GM12878 (cell line): ENCODE measurements at regions not wholly inside any gene's neighbourhood (a gene's known extent, or its start where the extent isn't known, plus 50 kb on each side); places are given as distances from the start of the nearest gene placed in this dataset.

Experiments
- ATAC-seq: fragments of 200-7000 bp; cut with Tn5 transposase; 3 replicates; pipeline ENCODE4 v1.9.1; 2020; ENCODE audit warnings: mild to moderate bottlenecking, moderate library complexity
- BruUV-seq: library from RNA; stranded (reverse); fragments of 400-500 nt; replicated peaks from 2 replicates; lab custom pipeline; 2021; lab: Mats Ljungman, UMichigan
- CTCF ChIA-PET: fragments of 300-600 bp; sonication (Branson Sonifier 250); formaldehyde crosslinking; extraction: SDS; loops from one replicate; lab custom pipeline; 2021; ENCODE audit warnings: inconsistent platforms; lab: Yijun Ruan, JAX
- POLR2A ChIA-PET: fragments of 350-600 bp; formaldehyde crosslinking; extraction: SDS; loops from one replicate; lab custom pipeline; 2021; ENCODE audit warnings: inconsistent platforms; lab: Charles Lee
- RAD21 ChIA-PET: fragments of 300-600 bp; sonication (Branson Sonifier 250); formaldehyde crosslinking; loops from one replicate; lab custom pipeline; 2023; ENCODE audit warnings: antibody characterized with exemption; ENCODE audit not compliant: unreplicated experiment; lab: Charles Lee
- SMC1A ChIA-PET: fragments of 300-600 bp; sonication (Branson Sonifier 250); formaldehyde crosslinking; loops from one replicate; lab custom pipeline; 2023; ENCODE audit not compliant: unreplicated experiment, uncharacterized antibody; lab: Charles Lee
- DNase-seq: peaks from one replicate; pipeline ENCODE4 v3.0.0-alpha.2; 2011; ENCODE audit warnings: low read depth, low spot score
- FAIRE-seq: peaks from 3 replicates; lab custom pipeline; 2011; peaks lifted over from hg19 to GRCh38; lab: Jason Lieb, UNC
- H2AFZ ChIP-seq: 2 replicates; pipeline ENCODE4 v1.6.0; 2011; ENCODE audit warnings: low read depth, low read length, control low read depth; ENCODE audit not compliant: control insufficient read depth
- H3K27ac ChIP-seq: 2 replicates; pipeline ENCODE4 v1.5.1; 2011; ENCODE audit warnings: control low read depth; ENCODE audit not compliant: control insufficient read depth, insufficient read depth
- H3K27me3 ChIP-seq, 2 experiments: replicated peaks in 1 of 2; 2 replicates each; pipeline versions ENCODE4 v1.6.0 to v1.6.1; 2011; ENCODE audit warnings: low read length in 1 of 2; ENCODE audit not compliant: control insufficient read depth in 2 of 2, insufficient read depth in 2 of 2
- H3K36me3 ChIP-seq, 2 experiments: 2 replicates each; pipeline ENCODE4 v1.5.1; 2011; ENCODE audit warnings: low read length in 1 of 2; ENCODE audit not compliant: control insufficient read depth in 2 of 2, insufficient read depth in 2 of 2
- H3K4me1 ChIP-seq: 2 replicates; pipeline ENCODE4 v1.6.1; 2011; ENCODE audit warnings: mild to moderate bottlenecking, low read length, moderate library complexity, mixed read lengths; ENCODE audit not compliant: control insufficient read depth, insufficient read depth
- H3K4me2 ChIP-seq: 2 replicates; pipeline ENCODE4 v1.6.0; 2011; ENCODE audit warnings: control low read depth; ENCODE audit not compliant: control insufficient read depth, insufficient read depth
- H3K4me3 ChIP-seq: fragments of 200-600 bp; sonication (generic); 2 replicates; pipeline ENCODE4 v1.5.1; 2016
- H3K79me2 ChIP-seq: 2 replicates; pipeline ENCODE4 v1.6.0; 2011; ENCODE audit warnings: low read length; ENCODE audit not compliant: control insufficient read depth, insufficient read depth
- H3K9ac ChIP-seq: 2 replicates; pipeline ENCODE4 v1.8.0; 2011; ENCODE audit warnings: low read length, control low read depth, mixed read lengths; ENCODE audit not compliant: control insufficient read depth, insufficient read depth
- H3K9me3 ChIP-seq: replicated peaks from 3 replicates; pipeline ENCODE4 v1.5.1; 2011; ENCODE audit warnings: mild to moderate bottlenecking, low read length; ENCODE audit not compliant: control insufficient read depth, insufficient read depth
- H4K20me1 ChIP-seq: 2 replicates; pipeline ENCODE4 v1.6.0; 2011; ENCODE audit not compliant: control insufficient read depth, insufficient read depth
- ATF2 ChIP-seq: IDR thresholded peaks from 2 replicates; pipeline ENCODE4 v1.6.1; 2012; ENCODE audit warnings: low read length, inconsistent platforms
- BRCA1 ChIP-seq: IDR thresholded peaks from 2 replicates; pipeline ENCODE4 v1.6.1; 2011; ENCODE audit warnings: low read depth, low read length, improper control_type of control experiment
- CREB1 ChIP-seq: IDR thresholded peaks from 2 replicates; pipeline ENCODE4 v1.6.1; 2012; ENCODE audit warnings: low read depth, mild to moderate bottlenecking, inconsistent platforms
- EGR1 ChIP-seq, 2 experiments: IDR thresholded peaks; 1 replicate in 1 of 2; 2 replicates in 1 of 2; pipeline ENCODE4 v1.6.1; 2011 to 2012; ENCODE audit warnings: low read depth in 2 of 2, low read length in 2 of 2, borderline replicate concordance in 1 of 2, mild to moderate bottlenecking in 1 of 2, moderate library complexity in 1 of 2
- ESRRA ChIP-seq: IDR thresholded peaks from 2 replicates; pipeline ENCODE4 v1.6.1; 2012; ENCODE audit warnings: mild to moderate bottlenecking, low read length, improper control_type of control experiment
- GABPA ChIP-seq: IDR thresholded peaks from 2 replicates; pipeline ENCODE4 v1.6.1; 2014; ENCODE audit warnings: antibody characterized with exemption, low read depth, mild to moderate bottlenecking, inconsistent platforms
- IRF5 ChIP-seq: fragments of 450-650 bp; IDR thresholded peaks from 2 replicates; pipeline ENCODE4 v1.6.1; 2017; ENCODE audit warnings: borderline replicate concordance
- MAX ChIP-seq: IDR thresholded peaks from 2 replicates; pipeline ENCODE4 v1.6.1; 2012; ENCODE audit warnings: low read depth, low read length, improper control_type of control experiment
- MYB ChIP-seq: fragments of 150-350 bp; IDR thresholded peaks from 2 replicates; pipeline ENCODE4 v1.6.1; 2014; ENCODE audit warnings: mild to moderate bottlenecking, low read depth, low read length, borderline replicate concordance
- PRDM15 ChIP-seq: fragments of 450-650 bp; formaldehyde crosslinking; IDR thresholded peaks from 2 replicates; pipeline ENCODE4 v1.4.0; 2020; ENCODE audit warnings: mild to moderate bottlenecking, moderate library complexity
- RUNX3 ChIP-seq: IDR thresholded peaks from 2 replicates; pipeline ENCODE4 v1.6.1; 2012; ENCODE audit warnings: low read length, inconsistent platforms
- SIX5 ChIP-seq: IDR thresholded peaks from 2 replicates; pipeline ENCODE4 v1.6.1; 2011; ENCODE audit warnings: mild to moderate bottlenecking, low read depth, low read length, moderate library complexity; ENCODE audit not compliant: severe bottlenecking
- STAT3 ChIP-seq: IDR thresholded peaks from 2 replicates; pipeline ENCODE4 v1.6.1; 2011; ENCODE audit warnings: low read depth, low read length, improper control_type of control experiment
- TARDBP ChIP-seq: IDR thresholded peaks from 2 replicates; pipeline ENCODE4 v1.6.1; 2016; ENCODE audit warnings: borderline replicate concordance
- ZBTB4 ChIP-seq: fragments of 450-650 bp; formaldehyde crosslinking; IDR thresholded peaks from 2 replicates; pipeline ENCODE4 v1.4.0; 2022; ENCODE audit warnings: mild to moderate bottlenecking, moderate library complexity
- ZNF274 ChIP-seq: IDR thresholded peaks from one replicate; pipeline ENCODE4 v1.8.0; 2011; ENCODE audit not compliant: insufficient read length, insufficient read depth
- in situ Hi-C: fragments of 300-500 bp; cut with MboI; formaldehyde crosslinking; loops from 9 replicates; pipeline ENCODE4 v1.14.3; 2018; ENCODE audit warnings: mixed read lengths
- intact Hi-C: fragments of 100-400 bp; cut with micrococcal nuclease; formaldehyde crosslinking; loops from one replicate; pipeline ENCODE4 v1.14.2; 2022; ENCODE audit not compliant: unreplicated experiment

GRCh38 chr4:100306018-100306417 is 115.8 kb upstream of the DDIT4L start:
- Histone ChIP-seq H2AFZ (no peak overlapping the region), H3K4me1 (no peaks in the 10 kb centered on the region), H3K9ac (no peak overlapping the region), H3K4me2 (no peak overlapping the region), H3K9me3 (no peaks in the 10 kb centered on the region), H3K4me3 (no peak overlapping the region), H3K27me3 (no peaks in the 10 kb centered on the region; a peak in 1 of 4 replicates), H4K20me1 (no peaks in the 10 kb centered on the region), H3K27ac (no peak overlapping the region), H3K36me3 (no peaks in the 10 kb centered on the region), H3K79me2 (no peaks in the 10 kb centered on the region)
- FAIRE-seq: no peak
- RAD21 ChIA-PET: no interaction called here
- CTCF ChIA-PET: no interaction called here
- no TSS peak for BruUV-seq
- SMC1A ChIA-PET: no interaction called here
- POLR2A ChIA-PET: no interaction called here
- intact Hi-C loops (no loop called here), in situ Hi-C loops (no loop called here)
- ATAC-seq: no peak
- no peak for DNase-seq
- TF ChIP-seq MAX (no peak), CREB1 (no peak), PRDM15 (CRISPR knock-in tag) (no peak), ZNF274 (no peak), ESRRA (no peak), RUNX3 (no peak), SIX5 (no peak), STAT3 (no peak), BRCA1 (no peak), TARDBP (no peak), IRF5 (no peak), MYB (no peak), GABPA (no peak), EGR1 (IDR thresholded peaks at IDR 0.05; ENCODE audit: borderline replicate concordance in 1 of 2, low read depth in 2 of 2, low read length in 2 of 2) (no peak), ATF2 (no peak), ZBTB4 (CRISPR knock-in tag) (no peak)
